ENCODE measurements at regions not wholly inside any gene's neighbourhood (a gene's known extent, or its start where the extent isn't known, plus 50 kb on each side); places are given as distances from the start of the nearest gene placed in this dataset.

DNA sequence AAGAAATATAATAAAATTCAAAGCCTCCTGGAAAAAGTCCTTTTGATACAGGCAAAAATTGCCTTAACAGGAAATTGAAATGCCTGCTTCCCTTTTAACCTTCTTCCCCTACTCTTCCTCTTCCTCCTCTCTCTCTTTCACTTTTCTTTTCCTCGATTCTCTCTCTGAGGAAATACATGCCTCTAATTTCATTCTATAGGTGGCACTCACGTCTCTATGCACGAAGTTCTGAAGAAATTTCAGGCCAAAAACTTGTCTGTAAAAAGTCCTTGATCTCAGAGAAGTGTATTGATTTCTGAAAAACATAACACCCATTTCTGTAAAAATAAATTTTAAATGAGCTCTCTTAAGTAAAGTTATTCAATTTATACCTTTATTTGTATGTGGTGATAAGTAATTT, 371.7 kb upstream of the IRX4 start:
- TF ChIP-seq, protein P1, sequence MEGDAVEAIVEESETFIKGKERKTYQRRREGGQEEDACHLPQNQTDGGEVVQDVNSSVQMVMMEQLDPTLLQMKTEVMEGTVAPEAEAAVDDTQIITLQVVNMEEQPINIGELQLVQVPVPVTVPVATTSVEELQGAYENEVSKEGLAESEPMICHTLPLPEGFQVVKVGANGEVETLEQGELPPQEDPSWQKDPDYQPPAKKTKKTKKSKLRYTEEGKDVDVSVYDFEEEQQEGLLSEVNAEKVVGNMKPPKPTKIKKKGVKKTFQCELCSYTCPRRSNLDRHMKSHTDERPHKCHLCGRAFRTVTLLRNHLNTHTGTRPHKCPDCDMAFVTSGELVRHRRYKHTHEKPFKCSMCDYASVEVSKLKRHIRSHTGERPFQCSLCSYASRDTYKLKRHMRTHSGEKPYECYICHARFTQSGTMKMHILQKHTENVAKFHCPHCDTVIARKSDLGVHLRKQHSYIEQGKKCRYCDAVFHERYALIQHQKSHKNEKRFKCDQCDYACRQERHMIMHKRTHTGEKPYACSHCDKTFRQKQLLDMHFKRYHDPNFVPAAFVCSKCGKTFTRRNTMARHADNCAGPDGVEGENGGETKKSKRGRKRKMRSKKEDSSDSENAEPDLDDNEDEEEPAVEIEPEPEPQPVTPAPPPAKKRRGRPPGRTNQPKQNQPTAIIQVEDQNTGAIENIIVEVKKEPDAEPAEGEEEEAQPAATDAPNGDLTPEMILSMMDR (IDR thresholded peaks at IDR 0.05): no peak
- no peak for TF ChIP-seq ZFX (IDR thresholded peaks at IDR 0.05; ENCODE audit: borderline replicate concordance)
